ENCODE measurements at regions not wholly inside any gene's neighbourhood (a gene's known extent, or its start where the extent isn't known, plus 50 kb on each side); places are given as distances from the start of the nearest gene placed in this dataset.
"Not testable (repeated sequence)": the region's sequence is repeated elsewhere in the genome, so short reads cannot be mapped to it uniquely, and the experiment has no call there.

GRCh38 chr14:106380740-106381139 lies 854.4 kb downstream of the TMEM121 start:
- no peak for DNase-seq
- TF ChIP-seq CTCF (IDR thresholded peaks at IDR 0.05) (no peak), POLR2A (IDR thresholded peaks at IDR 0.05) (no peak)
- no peak overlapping the region for H3K4me3 ChIP-seq
- no peaks in the 10 kb centered on the region for H3K9me3 ChIP-seq (replicated peaks in 1 of 3)
- WGBS, 4 donors, result 51 to 69% (median 61%) methylated on average over 2 of the region's 2 CpGs
- intact Hi-C loops (cut with DNase I), result no loop called here
- no peaks in the 10 kb centered on the region for H3K27me3 ChIP-seq
- H3K36me3 ChIP-seq (replicated peaks in 1 of 2), result no peaks in the 10 kb centered on the region
- no peaks in the 10 kb centered on the region for H3K4me1 ChIP-seq (replicated peaks in 1 of 2)
- H3K27ac ChIP-seq, result no peak overlapping the region

GRCh38 chr14:106389186-106389585 lies 862.8 kb downstream of the TMEM121 start:
- intact Hi-C loops (cut with DNase I); H3K36me3 ChIP-seq (replicated peaks in 1 of 2); DNase-seq; H3K4me1 ChIP-seq (replicated peaks in 1 of 2); H3K27me3 ChIP-seq; H3K27ac ChIP-seq; H3K9me3 ChIP-seq (replicated peaks in 1 of 3); H3K4me3 ChIP-seq: not testable (repeated sequence)
- 59 to 71% (median 63%) methylated on average over 9 of the region's 9 CpGs for WGBS, 4 donors

- TF ChIP-seq POLR2A (IDR thresholded peaks at IDR 0.05), result no peak
- no peak for TF ChIP-seq CTCF (IDR thresholded peaks at IDR 0.05)
- Histone ChIP-seq H3K36me3 (replicated peaks in 1 of 2) (no peaks in the 10 kb centered on the region), H3K27ac (no peak overlapping the region), H3K4me3 (no peak overlapping the region), H3K4me1 (replicated peaks in 1 of 2) (no peaks in the 10 kb centered on the region), H3K27me3 (no peaks in the 10 kb centered on the region), H3K9me3 (replicated peaks in 1 of 3) (no peaks in the 10 kb centered on the region)
- intact Hi-C loops (cut with DNase I), result no loop called here
- DNase-seq, result no peak
- WGBS, 4 donors, result 73 to 84% (median 77%) methylated on average over 6 of the region's 6 CpGs
These were observed 864.0 kb downstream of the TMEM121 start for GRCh38 chr14:106390401-106390800.

- DNase-seq, result no peak
- TF ChIP-seq CTCF (IDR thresholded peaks at IDR 0.05), result no peak
- no peak for TF ChIP-seq POLR2A (IDR thresholded peaks at IDR 0.05)
- intact Hi-C loops (cut with DNase I), result no loop called here
These were observed 864.6 kb downstream of the TMEM121 start for GRCh38 chr14:106390947-106391346.

GRCh38 chr14:106393742-106394141 lies 867.4 kb downstream of the TMEM121 start:
- Histone ChIP-seq H3K36me3 (replicated peaks in 1 of 2) (no peaks in the 10 kb centered on the region), H3K27ac (no peak overlapping the region), H3K9me3 (replicated peaks in 1 of 3) (no peaks in the 10 kb centered on the region), H3K4me1 (replicated peaks in 1 of 2) (no peaks in the 10 kb centered on the region), H3K4me3 (no peak overlapping the region), H3K27me3 (no peaks in the 10 kb centered on the region)
- no peak for TF ChIP-seq CTCF (IDR thresholded peaks at IDR 0.05)
- TF ChIP-seq POLR2A (IDR thresholded peaks at IDR 0.05), result no peak
- DNase-seq, result no peak
- 49 to 63% (median 61%) methylated on average over 2 of the region's 2 CpGs for WGBS, 4 donors
- intact Hi-C loops (cut with DNase I), result no loop called here

More at GRCh38 chr14:106390947-106391346, 864.6 kb downstream of the TMEM121 start:
- Histone ChIP-seq H3K27me3 (no peaks in the 10 kb centered on the region), H3K4me3 (no peak overlapping the region), H3K36me3 (replicated peaks in 1 of 2) (no peaks in the 10 kb centered on the region), H3K27ac (no peak overlapping the region), H3K4me1 (replicated peaks in 1 of 2) (no peaks in the 10 kb centered on the region), H3K9me3 (replicated peaks in 1 of 3) (no peaks in the 10 kb centered on the region)
- WGBS, 4 donors, result 57 to 68% (median 62%) methylated on average over 6 of the region's 6 CpGs
